GM23338 (cell line): ENCODE measurements at regions not wholly inside any gene's neighbourhood (a gene's known extent, or its start where the extent isn't known, plus 50 kb on each side); places are given as distances from the start of the nearest gene placed in this dataset.
"Not testable (repeated sequence)": the region's sequence is repeated elsewhere in the genome, so short reads cannot be mapped to it uniquely, and the experiment has no call there.

Source experiments
- ATAC-seq: fragments of 200-7000 bp; cut with Tn5 transposase; 3 replicates; pipeline ENCODE4 v1.9.1; 2020
- DNase-seq: peaks from one replicate; pipeline ENCODE4 v3.0.0-alpha.2; 2015; ENCODE audit warnings: low spot score
- H2AFZ ChIP-seq: fragments of 200-600 bp; sonication (generic); 2 replicates; pipeline ENCODE4 v1.8.0; 2016; ENCODE audit warnings: antibody characterized with exemption, mild to moderate bottlenecking, moderate library complexity
- H3F3A ChIP-seq: fragments of 200-600 bp; sonication (generic); replicated peaks from 2 replicates; pipeline ENCODE4 v1.8.0; 2017; ENCODE audit warnings: antibody characterized with exemption, mixed run types, low read depth
- H3K27ac ChIP-seq: fragments of 200-600 bp; sonication (generic); 2 replicates; pipeline ENCODE4 v1.6.1; 2016; ENCODE audit warnings: low read depth
- H3K27me3 ChIP-seq: fragments of 200-600 bp; sonication (generic); 2 replicates; pipeline ENCODE4 v1.8.0; 2016; ENCODE audit warnings: mild to moderate bottlenecking, mixed run types, moderate library complexity; ENCODE audit not compliant: insufficient read depth
- H3K36me3 ChIP-seq: fragments of 200-600 bp; sonication (generic); 2 replicates; pipeline ENCODE4 v1.8.0; 2016; ENCODE audit warnings: mild to moderate bottlenecking; ENCODE audit not compliant: insufficient read depth
- H3K4me1 ChIP-seq: fragments of 200-600 bp; sonication (generic); 2 replicates; pipeline ENCODE4 v1.8.0; 2016; ENCODE audit warnings: mild to moderate bottlenecking, moderate library complexity; ENCODE audit not compliant: insufficient read depth
- H3K4me2 ChIP-seq: fragments of 200-600 bp; sonication (generic); 2 replicates; pipeline ENCODE4 v1.7.1; 2017; ENCODE audit warnings: mixed run types
- H3K4me3 ChIP-seq: fragments of 200-600 bp; sonication (generic); 2 replicates; pipeline ENCODE4 v1.6.1; 2016; ENCODE audit warnings: mixed run types
- H3K79me2 ChIP-seq: fragments of 200-600 bp; sonication (generic); replicated peaks from 2 replicates; pipeline ENCODE4 v1.8.0; 2017; ENCODE audit warnings: mild to moderate bottlenecking; ENCODE audit not compliant: insufficient read depth
- H3K9me2 ChIP-seq: fragments of 200-600 bp; sonication (generic); 2 replicates; pipeline ENCODE4 v1.8.0; 2017; ENCODE audit not compliant: insufficient read depth
- H4K20me1 ChIP-seq: fragments of 200-600 bp; sonication (generic); replicated peaks from 2 replicates; pipeline ENCODE4 v1.8.0; 2017; ENCODE audit warnings: mild to moderate bottlenecking; ENCODE audit not compliant: insufficient read depth
- H3K27ac Mint-ChIP-seq: 2 replicates; pipeline ENCODE4 v1.8.0; 2020; ENCODE audit warnings: inconsistent platforms, mild to moderate bottlenecking, moderate library complexity, mixed read lengths
- H3K27me3 Mint-ChIP-seq: 3 replicates; pipeline ENCODE4 v1.8.0; 2022; ENCODE audit warnings: low read depth, mild to moderate bottlenecking, moderate library complexity, mixed read lengths, inconsistent platforms; ENCODE audit not compliant: insufficient read depth, poor library complexity
- H3K36me3 Mint-ChIP-seq: 3 replicates; pipeline ENCODE4 v1.8.0; 2021; ENCODE audit warnings: low read depth, mild to moderate bottlenecking, inconsistent platforms, moderate library complexity, mixed read lengths
- H3K4me1 Mint-ChIP-seq: 3 replicates; pipeline ENCODE4 v1.8.0; 2020; ENCODE audit warnings: mild to moderate bottlenecking, inconsistent platforms, mixed read lengths
- H3K4me3 Mint-ChIP-seq: 3 replicates; pipeline ENCODE4 v1.8.0; 2021; ENCODE audit warnings: moderate library complexity, mild to moderate bottlenecking, inconsistent platforms, mixed read lengths
- H3K9me3 Mint-ChIP-seq: 3 replicates; pipeline ENCODE4 v1.8.0; 2020; ENCODE audit warnings: moderate library complexity, mild to moderate bottlenecking, inconsistent platforms, mixed read lengths
- CREB1 ChIP-seq: fragments of 250-450 bp; sonication (Bioruptor Pico); IDR thresholded peaks from 2 replicates; pipeline ENCODE4 v1.5.0; 2020; ENCODE audit warnings: low read depth, mild to moderate bottlenecking, moderate library complexity
- CTCF ChIP-seq, 2 experiments: fragments of 200-600 bp in 1 of 2; sonication (generic) in 1 of 2; conservative IDR thresholded peaks; 2 replicates each; pipeline versions ENCODE4 v1.5.1 to v1.6.1; 2016 to 2017; ENCODE audit warnings: antibody characterized with exemption in 2 of 2, low read depth in 2 of 2, mild to moderate bottlenecking in 2 of 2, moderate library complexity in 1 of 2
- EZH2 ChIP-seq: fragments of 200-600 bp; sonication (generic); IDR thresholded peaks from one replicate; pipeline ENCODE4 v1.8.0; 2017; ENCODE audit warnings: antibody characterized with exemption, mild to moderate bottlenecking, low read depth; ENCODE audit not compliant: unreplicated experiment
- JUNB ChIP-seq: IDR thresholded peaks from one replicate; pipeline ENCODE4 v1.6.1; 2016; ENCODE audit warnings: antibody characterized with exemption; ENCODE audit not compliant: unreplicated experiment
- NANOG ChIP-seq: IDR thresholded peaks from 2 replicates; pipeline ENCODE4 v1.6.1; 2016; ENCODE audit warnings: antibody characterized with exemption, borderline replicate concordance
- POLR2AphosphoS5 ChIP-seq: IDR thresholded peaks from 2 replicates; pipeline ENCODE4 v1.6.1; 2016; ENCODE audit warnings: antibody characterized with exemption, low read depth
- ZNF331 ChIP-seq: fragments of 250-450 bp; sonication (Bioruptor Pico); IDR thresholded peaks from 2 replicates; pipeline ENCODE4 v1.5.0; 2020; ENCODE audit warnings: low read depth, mild to moderate bottlenecking, moderate library complexity
- ZNF462 ChIP-seq: fragments of 250-450 bp; sonication (Bioruptor Pico); IDR thresholded peaks from 2 replicates; pipeline ENCODE4 v1.5.0; 2020; ENCODE audit warnings: mild to moderate bottlenecking, moderate library complexity
- TF ChIP-seq, protein P1 (sequence below): IDR thresholded peaks from 2 replicates; pipeline ENCODE4 v1.6.1; 2016; ENCODE audit warnings: antibody characterized with exemption

GRCh38 chr13:33358076-33358475 is 72.5 kb upstream of the STARD13 start:
- H3K4me1 Mint-ChIP-seq, H3K9me2 ChIP-seq, H3K36me3 ChIP-seq, H4K20me1 ChIP-seq, H3K27me3 ChIP-seq, H3K27ac Mint-ChIP-seq, H3K4me1 ChIP-seq, DNase-seq, H3K27me3 Mint-ChIP-seq, H3K4me2 ChIP-seq, H3K4me3 Mint-ChIP-seq, H3K79me2 ChIP-seq, H3K36me3 Mint-ChIP-seq, H3K27ac ChIP-seq, H3F3A ChIP-seq, H3K4me3 ChIP-seq, ATAC-seq, H2AFZ ChIP-seq, H3K9me3 Mint-ChIP-seq: not testable (repeated sequence)

- H3F3A ChIP-seq: no peaks in the 10 kb centered on the region
- ATAC-seq (no peak), DNase-seq (no peak)
- H4K20me1 ChIP-seq: no peaks in the 10 kb centered on the region
- no peak overlapping the region for H3K27ac Mint-ChIP-seq
- no peak overlapping the region for H3K4me3 Mint-ChIP-seq
- H3K4me2 ChIP-seq: no peak overlapping the region
- H3K4me3 ChIP-seq: no peak overlapping the region
- no peaks in the 10 kb centered on the region for H3K27me3 ChIP-seq
- peaks cover 5% of the 10 kb centered on the region for H3K36me3 Mint-ChIP-seq
- no peak overlapping the region for H3K27ac ChIP-seq
- H3K9me2 ChIP-seq: peaks cover 4% of the 10 kb centered on the region; the same call in 1 of the 2 replicates
- no peaks in the 10 kb centered on the region; the same call in 2 of the 3 replicates for H3K4me1 Mint-ChIP-seq
- H3K9me3 Mint-ChIP-seq: peaks cover 2% of the 10 kb centered on the region; the same call in 1 of the 3 replicates
- no peaks in the 10 kb centered on the region for H3K79me2 ChIP-seq
- H3K4me1 ChIP-seq: no peaks in the 10 kb centered on the region
- no peaks in the 10 kb centered on the region for H3K27me3 Mint-ChIP-seq
- H3K36me3 ChIP-seq: no peaks in the 10 kb centered on the region
- H2AFZ ChIP-seq: no peak overlapping the region
- TF ChIP-seq JUNB (no peak), POLR2AphosphoS5 (no peak), EZH2 (no peak), CTCF (conservative IDR thresholded peaks at IDR 0.05; ENCODE audit: low read depth in 2 of 2) (no peak), NANOG (no peak), CREB1 (CRISPR knock-in tag) (no peak), ZNF331 (CRISPR knock-in tag) (no peak), ZNF462 (no peak)
- TF ChIP-seq, protein P1, sequence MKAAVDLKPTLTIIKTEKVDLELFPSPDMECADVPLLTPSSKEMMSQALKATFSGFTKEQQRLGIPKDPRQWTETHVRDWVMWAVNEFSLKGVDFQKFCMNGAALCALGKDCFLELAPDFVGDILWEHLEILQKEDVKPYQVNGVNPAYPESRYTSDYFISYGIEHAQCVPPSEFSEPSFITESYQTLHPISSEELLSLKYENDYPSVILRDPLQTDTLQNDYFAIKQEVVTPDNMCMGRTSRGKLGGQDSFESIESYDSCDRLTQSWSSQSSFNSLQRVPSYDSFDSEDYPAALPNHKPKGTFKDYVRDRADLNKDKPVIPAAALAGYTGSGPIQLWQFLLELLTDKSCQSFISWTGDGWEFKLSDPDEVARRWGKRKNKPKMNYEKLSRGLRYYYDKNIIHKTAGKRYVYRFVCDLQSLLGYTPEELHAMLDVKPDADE: no peak
Measured at GRCh38 chr13:33362986-33363727, 77.6 kb upstream of the STARD13 start.
